ENCODE measurements at regions not wholly inside any gene's neighbourhood (a gene's known extent, or its start where the extent isn't known, plus 50 kb on each side); places are given as distances from the start of the nearest gene placed in this dataset.

GRCh38 chr3:181403876-181404660 is 307.7 kb upstream of the SOX2 start:
- no peak for TF ChIP-seq EGR1 (IDR thresholded peaks at IDR 0.05)
- no peak for TF ChIP-seq TAF1 (IDR thresholded peaks at IDR 0.05; ENCODE audit: low read depth)
- no peak for TF ChIP-seq USF1 (IDR thresholded peaks at IDR 0.05)
- no peak for TF ChIP-seq EP300 (IDR thresholded peaks at IDR 0.05; ENCODE audit: borderline replicate concordance)
- no peak for TF ChIP-seq FOXM1 (IDR thresholded peaks at IDR 0.05; ENCODE audit: borderline replicate concordance, low read depth)
- no peak for TF ChIP-seq CREB1 (IDR thresholded peaks at IDR 0.05; ENCODE audit: low read depth)
- no peak for TF ChIP-seq TEAD4 (IDR thresholded peaks at IDR 0.05)
- TF ChIP-seq ZBTB7A (IDR thresholded peaks at IDR 0.05; ENCODE audit: low read depth): no peak
- TF ChIP-seq MAX (IDR thresholded peaks at IDR 0.05): no peak
- no peak for TF ChIP-seq TCF12 (IDR thresholded peaks at IDR 0.05; ENCODE audit: low read depth)
- TF ChIP-seq CEBPB (IDR thresholded peaks at IDR 0.05): no peak
- no peak for TF ChIP-seq RAD21 (IDR thresholded peaks at IDR 0.05; ENCODE audit: low read depth)
- no peak for TF ChIP-seq NFIC (IDR thresholded peaks at IDR 0.05)
- no peak for TF ChIP-seq REST (IDR thresholded peaks at IDR 0.05; ENCODE audit: low read depth)
- TF ChIP-seq YY1 (IDR thresholded peaks at IDR 0.05; ENCODE audit: low read depth): no peak

- no peak for TF ChIP-seq NFIC (IDR thresholded peaks at IDR 0.05)
- no peak for TF ChIP-seq TEAD4 (IDR thresholded peaks at IDR 0.05)
- no peak for TF ChIP-seq CREB1 (IDR thresholded peaks at IDR 0.05; ENCODE audit: low read depth)
- no peak for TF ChIP-seq TCF12 (IDR thresholded peaks at IDR 0.05; ENCODE audit: low read depth)
- no peak for TF ChIP-seq EP300 (IDR thresholded peaks at IDR 0.05; ENCODE audit: borderline replicate concordance)
- TF ChIP-seq RAD21 (IDR thresholded peaks at IDR 0.05; ENCODE audit: low read depth): no peak
- TF ChIP-seq FOXM1 (IDR thresholded peaks at IDR 0.05; ENCODE audit: borderline replicate concordance, low read depth): no peak
- TF ChIP-seq USF1 (IDR thresholded peaks at IDR 0.05): no peak
- TF ChIP-seq CEBPB (IDR thresholded peaks at IDR 0.05): no peak
- no peak for TF ChIP-seq ZBTB7A (IDR thresholded peaks at IDR 0.05; ENCODE audit: low read depth)
- no peak for TF ChIP-seq TAF1 (IDR thresholded peaks at IDR 0.05; ENCODE audit: low read depth)
- no peak for TF ChIP-seq REST (IDR thresholded peaks at IDR 0.05; ENCODE audit: low read depth)
- no peak for TF ChIP-seq EGR1 (IDR thresholded peaks at IDR 0.05)
- TF ChIP-seq YY1 (IDR thresholded peaks at IDR 0.05; ENCODE audit: low read depth): no peak
- no peak for TF ChIP-seq MAX (IDR thresholded peaks at IDR 0.05)
Measured at GRCh38 chr3:181402347-181402746, 309.4 kb upstream of the SOX2 start.

- TF ChIP-seq NFIC (IDR thresholded peaks at IDR 0.05) (no peak), EP300 (IDR thresholded peaks at IDR 0.05; ENCODE audit: borderline replicate concordance) (no peak), ZBTB7A (IDR thresholded peaks at IDR 0.05; ENCODE audit: low read depth) (no peak)
Measured at GRCh38 chr3:181384970-181385369, 326.8 kb upstream of the SOX2 start.

- TF ChIP-seq CEBPB (IDR thresholded peaks at IDR 0.05): no peak
- TF ChIP-seq ZBTB7A (IDR thresholded peaks at IDR 0.05; ENCODE audit: low read depth): no peak
- no peak for TF ChIP-seq TCF12 (IDR thresholded peaks at IDR 0.05; ENCODE audit: low read depth)
- no peak for TF ChIP-seq RAD21 (IDR thresholded peaks at IDR 0.05; ENCODE audit: low read depth)
- no peak for TF ChIP-seq USF1 (IDR thresholded peaks at IDR 0.05)
- TF ChIP-seq EP300 (IDR thresholded peaks at IDR 0.05; ENCODE audit: borderline replicate concordance): no peak
- no peak for TF ChIP-seq FOXM1 (IDR thresholded peaks at IDR 0.05; ENCODE audit: borderline replicate concordance, low read depth)
- TF ChIP-seq TEAD4 (IDR thresholded peaks at IDR 0.05): no peak
- TF ChIP-seq NFIC (IDR thresholded peaks at IDR 0.05): no peak
- TF ChIP-seq REST (IDR thresholded peaks at IDR 0.05; ENCODE audit: low read depth): no peak
- TF ChIP-seq MAX (IDR thresholded peaks at IDR 0.05): no peak
- TF ChIP-seq YY1 (IDR thresholded peaks at IDR 0.05; ENCODE audit: low read depth): no peak
- TF ChIP-seq CREB1 (IDR thresholded peaks at IDR 0.05; ENCODE audit: low read depth): no peak
- TF ChIP-seq EGR1 (IDR thresholded peaks at IDR 0.05): no peak
- no peak for TF ChIP-seq TAF1 (IDR thresholded peaks at IDR 0.05; ENCODE audit: low read depth)
Measured at GRCh38 chr3:181383760-181384159, 328.0 kb upstream of the SOX2 start.
